ENCODE measurements at regions not wholly inside any gene's neighbourhood (a gene's known extent, or its start where the extent isn't known, plus 50 kb on each side); places are given as distances from the start of the nearest gene placed in this dataset.

DNA sequence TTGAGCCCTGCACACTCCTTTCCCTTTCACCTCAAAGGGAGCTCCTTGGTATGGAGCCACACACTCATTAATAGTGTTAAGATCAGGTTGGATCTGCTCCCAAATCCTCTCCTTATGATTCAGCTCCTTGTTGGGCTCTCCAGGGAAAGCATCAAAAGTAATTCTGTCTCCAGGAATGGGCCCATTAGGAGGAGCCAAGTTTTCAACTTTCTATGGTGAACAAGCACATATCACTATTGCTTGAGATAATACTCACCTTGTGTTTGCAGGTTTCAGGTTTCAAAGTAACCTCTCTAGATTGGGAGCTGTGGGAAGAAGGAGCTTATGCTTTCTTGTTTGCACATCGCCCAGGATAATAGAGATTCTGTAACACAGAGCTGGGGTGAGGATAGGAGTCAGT is 164.8 kb downstream of the TNFSF18 start:
- DNase-seq (ENCODE audit: extremely low spot score, unreplicated experiment) = no peak
- no peaks in the 10 kb centered on the region for H3K27me3 Mint-ChIP-seq (ENCODE audit: unreplicated experiment)
- peaks cover 4% of the 10 kb centered on the region for H3K9me3 Mint-ChIP-seq (ENCODE audit: unreplicated experiment)
- H3K36me3 Mint-ChIP-seq (ENCODE audit: unreplicated experiment) = no peaks in the 10 kb centered on the region
- H3K4me1 Mint-ChIP-seq (ENCODE audit: unreplicated experiment) = peaks cover 20% of the 10 kb centered on the region
- TF ChIP-seq, protein P1, sequence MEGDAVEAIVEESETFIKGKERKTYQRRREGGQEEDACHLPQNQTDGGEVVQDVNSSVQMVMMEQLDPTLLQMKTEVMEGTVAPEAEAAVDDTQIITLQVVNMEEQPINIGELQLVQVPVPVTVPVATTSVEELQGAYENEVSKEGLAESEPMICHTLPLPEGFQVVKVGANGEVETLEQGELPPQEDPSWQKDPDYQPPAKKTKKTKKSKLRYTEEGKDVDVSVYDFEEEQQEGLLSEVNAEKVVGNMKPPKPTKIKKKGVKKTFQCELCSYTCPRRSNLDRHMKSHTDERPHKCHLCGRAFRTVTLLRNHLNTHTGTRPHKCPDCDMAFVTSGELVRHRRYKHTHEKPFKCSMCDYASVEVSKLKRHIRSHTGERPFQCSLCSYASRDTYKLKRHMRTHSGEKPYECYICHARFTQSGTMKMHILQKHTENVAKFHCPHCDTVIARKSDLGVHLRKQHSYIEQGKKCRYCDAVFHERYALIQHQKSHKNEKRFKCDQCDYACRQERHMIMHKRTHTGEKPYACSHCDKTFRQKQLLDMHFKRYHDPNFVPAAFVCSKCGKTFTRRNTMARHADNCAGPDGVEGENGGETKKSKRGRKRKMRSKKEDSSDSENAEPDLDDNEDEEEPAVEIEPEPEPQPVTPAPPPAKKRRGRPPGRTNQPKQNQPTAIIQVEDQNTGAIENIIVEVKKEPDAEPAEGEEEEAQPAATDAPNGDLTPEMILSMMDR (IDR thresholded peaks at IDR 0.05) = no peak
- H3K4me3 Mint-ChIP-seq (ENCODE audit: unreplicated experiment) = no peak overlapping the region
- H3K27ac Mint-ChIP-seq (ENCODE audit: unreplicated experiment) = no peak overlapping the region

DNA sequence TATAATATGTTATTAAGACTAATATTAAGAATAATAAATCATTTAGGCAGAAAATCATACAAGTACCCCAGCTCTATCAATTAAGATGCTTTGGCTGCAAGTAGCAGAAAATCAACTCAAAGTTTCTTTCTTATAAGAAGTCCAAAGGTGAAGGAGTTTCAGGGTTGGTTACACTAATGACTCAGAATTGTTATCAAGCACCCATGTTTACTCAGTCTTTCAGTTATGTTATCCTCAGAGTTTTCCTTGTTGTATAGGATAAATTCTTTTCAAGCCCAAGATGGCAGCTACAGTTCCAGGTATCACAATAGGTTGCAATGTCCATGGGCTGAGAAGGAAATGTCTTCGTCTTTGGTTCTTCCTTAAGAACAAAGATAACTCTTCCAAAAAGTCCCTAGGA is 163.6 kb downstream of the TNFSF18 start:
- DNase-seq (ENCODE audit: extremely low spot score, unreplicated experiment) = no peak
- Mint-ChIP-seq H3K27ac (ENCODE audit: unreplicated experiment) (no peak overlapping the region), H3K9me3 (ENCODE audit: unreplicated experiment) (peaks cover 4% of the 10 kb centered on the region), H3K36me3 (ENCODE audit: unreplicated experiment) (no peaks in the 10 kb centered on the region), H3K4me1 (ENCODE audit: unreplicated experiment) (peaks cover 20% of the 10 kb centered on the region), H3K4me3 (ENCODE audit: unreplicated experiment) (no peak overlapping the region), H3K27me3 (ENCODE audit: unreplicated experiment) (no peaks in the 10 kb centered on the region)
- TF ChIP-seq, protein P1 (IDR thresholded peaks at IDR 0.05) = no peak

DNA sequence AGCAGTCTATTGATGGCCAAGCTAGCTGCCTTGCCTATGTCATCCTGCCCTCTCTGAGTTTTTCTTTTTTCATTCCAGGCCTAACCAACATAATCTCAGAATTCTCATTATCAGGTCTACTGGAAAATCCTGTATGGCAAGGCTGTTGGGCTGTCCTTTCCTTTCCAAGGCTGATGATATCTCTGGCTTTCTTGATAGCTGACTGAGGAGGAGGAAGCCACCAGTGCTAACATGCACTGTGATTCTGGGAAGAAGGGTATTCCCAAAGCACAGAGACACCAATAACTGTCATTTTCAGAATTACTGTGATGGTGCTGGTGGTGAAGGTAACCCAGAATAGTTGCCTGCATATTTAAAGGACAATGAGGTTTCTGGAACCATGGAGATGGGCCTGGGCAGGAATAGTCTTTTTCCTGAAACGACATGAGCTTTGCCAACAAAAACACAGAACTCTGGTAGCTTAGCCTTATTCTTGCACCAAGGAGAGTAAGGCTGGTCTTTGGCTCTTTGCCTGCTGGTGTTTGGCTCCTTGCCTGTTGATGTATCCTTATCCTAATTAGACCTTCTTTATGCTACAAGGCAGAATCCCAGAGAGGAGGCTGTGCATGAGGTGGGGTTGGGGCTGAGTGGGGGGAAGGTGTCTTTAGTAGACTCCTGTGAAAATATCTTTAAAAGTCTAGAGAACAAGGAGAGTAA is 157.4 kb downstream of the TNFSF18 start:
- no peak overlapping the region for H3K27ac Mint-ChIP-seq (ENCODE audit: unreplicated experiment)
- TF ChIP-seq, protein P1 (IDR thresholded peaks at IDR 0.05) = no peak
- H3K9me3 Mint-ChIP-seq (ENCODE audit: unreplicated experiment) = peaks cover 4% of the 10 kb centered on the region
- peaks cover 28% of the 10 kb centered on the region for H3K4me1 Mint-ChIP-seq (ENCODE audit: unreplicated experiment)
- H3K4me3 Mint-ChIP-seq (ENCODE audit: unreplicated experiment) = no peak overlapping the region
- DNase-seq (ENCODE audit: extremely low spot score, unreplicated experiment) = no peak
- H3K36me3 Mint-ChIP-seq (ENCODE audit: unreplicated experiment) = no peaks in the 10 kb centered on the region
- no peaks in the 10 kb centered on the region for H3K27me3 Mint-ChIP-seq (ENCODE audit: unreplicated experiment)

DNA sequence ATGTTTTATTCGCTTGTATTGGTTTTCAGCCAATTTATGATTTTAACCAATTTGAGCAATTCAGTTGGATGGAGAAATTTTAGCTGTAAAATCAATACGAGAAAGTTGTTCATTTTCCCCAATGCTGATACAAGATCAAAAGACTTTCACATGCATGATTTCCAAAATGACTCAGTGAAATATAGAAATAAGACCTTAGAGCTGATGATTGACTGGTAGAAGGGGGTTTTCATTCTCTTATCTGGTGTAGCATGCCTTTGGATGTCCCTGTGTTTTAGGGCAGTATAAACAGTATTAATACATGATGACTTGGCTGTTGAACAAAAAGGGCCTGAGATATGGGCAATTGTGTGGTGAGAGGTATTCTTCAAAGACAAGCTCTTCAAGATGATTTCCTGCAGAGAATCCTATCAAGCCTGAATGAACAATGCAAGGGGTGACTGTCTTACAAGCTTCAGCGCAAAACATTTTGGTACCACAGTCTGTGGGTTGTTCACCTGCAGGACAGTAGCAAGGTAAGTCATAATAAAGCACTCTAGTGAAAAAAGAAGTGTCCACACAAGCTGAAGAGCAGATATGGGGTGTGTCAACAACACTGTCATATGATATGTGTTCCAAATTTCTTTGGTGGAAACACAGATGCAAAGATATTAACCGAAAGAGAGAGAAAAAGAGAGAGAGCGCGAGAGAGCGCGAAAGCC is 156.2 kb downstream of the TNFSF18 start:
- Mint-ChIP-seq H3K4me1 (ENCODE audit: unreplicated experiment) (peaks cover 28% of the 10 kb centered on the region), H3K9me3 (ENCODE audit: unreplicated experiment) (no peaks in the 10 kb centered on the region), H3K4me3 (ENCODE audit: unreplicated experiment) (no peak overlapping the region), H3K27ac (ENCODE audit: unreplicated experiment) (no peak overlapping the region), H3K27me3 (ENCODE audit: unreplicated experiment) (no peaks in the 10 kb centered on the region), H3K36me3 (ENCODE audit: unreplicated experiment) (no peaks in the 10 kb centered on the region)
- DNase-seq (ENCODE audit: extremely low spot score, unreplicated experiment) = no peak
- TF ChIP-seq, protein P1 (IDR thresholded peaks at IDR 0.05) = no peak

DNA sequence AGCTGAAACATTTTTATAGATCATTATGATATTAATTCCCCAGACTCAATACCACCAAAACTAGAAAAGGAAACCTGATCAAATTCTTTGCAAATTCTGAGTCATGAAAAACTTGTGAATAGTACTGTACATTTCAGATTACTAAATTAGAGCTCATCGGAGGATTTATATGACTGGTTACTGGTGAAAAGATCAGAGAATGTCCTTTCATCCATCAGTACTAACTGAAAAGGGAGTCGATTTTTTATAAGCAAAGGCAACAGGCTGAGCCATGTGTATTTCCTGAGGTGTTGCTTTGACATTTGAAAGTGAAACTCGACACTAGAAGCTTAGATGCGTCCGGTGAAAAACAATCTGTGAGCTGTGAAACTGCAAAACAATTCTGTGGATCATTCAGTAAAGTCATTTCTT is 155.7 kb downstream of the TNFSF18 start:
- no peaks in the 10 kb centered on the region for H3K27me3 Mint-ChIP-seq (ENCODE audit: unreplicated experiment)
- H3K4me1 Mint-ChIP-seq (ENCODE audit: unreplicated experiment) = peaks cover 28% of the 10 kb centered on the region
- TF ChIP-seq, protein P1 (IDR thresholded peaks at IDR 0.05) = no peak
- H3K27ac Mint-ChIP-seq (ENCODE audit: unreplicated experiment) = no peak overlapping the region
- no peak for DNase-seq (ENCODE audit: extremely low spot score, unreplicated experiment)
- H3K4me3 Mint-ChIP-seq (ENCODE audit: unreplicated experiment) = no peak overlapping the region
- no peaks in the 10 kb centered on the region for H3K9me3 Mint-ChIP-seq (ENCODE audit: unreplicated experiment)
- H3K36me3 Mint-ChIP-seq (ENCODE audit: unreplicated experiment) = no peaks in the 10 kb centered on the region
